PC-3 (cell line): ENCODE measurements at regions not wholly inside any gene's neighbourhood (a gene's known extent, or its start where the extent isn't known, plus 50 kb on each side); places are given as distances from the start of the nearest gene placed in this dataset.

Experiments
- ATAC-seq: fragments of 200-7000 bp; cut with Tn5 transposase; 2 replicates; pipeline ENCODE4 v1.9.1; 2020; ENCODE audit warnings: mild to moderate bottlenecking, moderate library complexity
- BruUV-seq: library from RNA; stranded (reverse); fragments of 400-500 nt; replicated peaks from 2 replicates; lab custom pipeline; 2021; lab: Mats Ljungman, UMichigan
- CTCF ChIA-PET: fragments of 300-600 bp; sonication (Branson Sonifier 250); formaldehyde crosslinking; loops from one replicate; lab custom pipeline; 2022; ENCODE audit warnings: antibody characterized with exemption; lab: Charles Lee
- POLR2A ChIA-PET: fragments of 300-600 bp; sonication (Branson Sonifier 250); formaldehyde crosslinking; loops from one replicate; lab custom pipeline; 2022; ENCODE audit warnings: antibody characterized with exemption; ENCODE audit not compliant: unreplicated experiment; lab: Charles Lee
- DNase-seq: peaks from one replicate; pipeline ENCODE4 v3.0.0-alpha.2; 2015
- H2AFZ ChIP-seq: fragments of 300-600 bp; sonication (generic); 2 replicates; pipeline ENCODE4 v1.6.0; 2016; ENCODE audit warnings: antibody characterized with exemption, low read length
- H3F3A ChIP-seq: fragments of 300-600 bp; sonication (generic); one replicate; pipeline ENCODE4 v1.6.0; 2017; ENCODE audit warnings: antibody characterized with exemption, low read length, control low read depth, mild to moderate bottlenecking; ENCODE audit not compliant: unreplicated experiment
- H3K27ac ChIP-seq: fragments of 300-600 bp; sonication (generic); 2 replicates; pipeline ENCODE4 v1.5.1; 2016; ENCODE audit warnings: mild to moderate bottlenecking, low read length
- H3K27me3 ChIP-seq: fragments of 300-600 bp; sonication (generic); 2 replicates; pipeline ENCODE4 v1.6.1; 2016; ENCODE audit warnings: low read length, mixed read lengths
- H3K36me3 ChIP-seq: fragments of 300-600 bp; sonication (generic); 2 replicates; pipeline ENCODE4 v1.6.1; 2016; ENCODE audit warnings: low read depth, mixed run types, low read length, mixed read lengths
- H3K4me1 ChIP-seq: fragments of 300-600 bp; sonication (generic); 2 replicates; pipeline ENCODE4 v1.5.1; 2016; ENCODE audit warnings: low read length; ENCODE audit not compliant: insufficient read depth
- H3K4me2 ChIP-seq: fragments of 300-600 bp; sonication (generic); 2 replicates; pipeline ENCODE4 v1.6.0; 2016; ENCODE audit warnings: low read length
- H3K4me3 ChIP-seq: fragments of 300-600 bp; sonication (generic); 2 replicates; pipeline ENCODE4 v1.5.1; 2016; ENCODE audit warnings: mild to moderate bottlenecking, low read length, mixed read lengths
- H3K79me2 ChIP-seq: fragments of 300-600 bp; sonication (generic); 2 replicates; pipeline ENCODE4 v1.6.1; 2017; ENCODE audit warnings: low read length, mixed read lengths
- H3K9ac ChIP-seq: fragments of 300-600 bp; sonication (generic); 2 replicates; pipeline ENCODE4 v1.6.0; 2016; ENCODE audit warnings: mild to moderate bottlenecking, low read length
- H3K9me2 ChIP-seq: fragments of 300-600 bp; sonication (generic); replicated peaks from 2 replicates; pipeline ENCODE4 v1.6.1; 2016; ENCODE audit warnings: mixed run types, low read length, mixed read lengths
- H3K9me3 ChIP-seq: fragments of 300-600 bp; sonication (generic); 2 replicates; pipeline ENCODE4 v1.6.1; 2016; ENCODE audit warnings: low read length, mixed read lengths
- H4K20me1 ChIP-seq: fragments of 300-600 bp; sonication (generic); 2 replicates; pipeline ENCODE4 v1.6.1; 2016; ENCODE audit warnings: low read length, mixed read lengths
- EZH2 ChIP-seq: fragments of 300-600 bp; sonication (generic); IDR thresholded peaks from one replicate; pipeline ENCODE4 v1.6.1; 2017; ENCODE audit warnings: antibody characterized with exemption, mild to moderate bottlenecking, low read length; ENCODE audit not compliant: unreplicated experiment
- EZH2phosphoT487 ChIP-seq: fragments of 300-600 bp; sonication (generic); IDR thresholded peaks from 2 replicates; pipeline ENCODE4 v1.6.1; 2018; ENCODE audit warnings: mild to moderate bottlenecking, antibody characterized with exemption, low read length, borderline replicate concordance
- intact Hi-C: fragments of 100-400 bp; cut with micrococcal nuclease; formaldehyde crosslinking; loops from 2 replicates; pipeline ENCODE4 v1.9.0; 2023
- TF ChIP-seq, protein P1 (sequence below): fragments of 300-600 bp; sonication (generic); conservative IDR thresholded peaks from 2 replicates; pipeline ENCODE4 v1.5.1; 2017; ENCODE audit warnings: antibody characterized with exemption, low read depth, mild to moderate bottlenecking, low read length

DNA sequence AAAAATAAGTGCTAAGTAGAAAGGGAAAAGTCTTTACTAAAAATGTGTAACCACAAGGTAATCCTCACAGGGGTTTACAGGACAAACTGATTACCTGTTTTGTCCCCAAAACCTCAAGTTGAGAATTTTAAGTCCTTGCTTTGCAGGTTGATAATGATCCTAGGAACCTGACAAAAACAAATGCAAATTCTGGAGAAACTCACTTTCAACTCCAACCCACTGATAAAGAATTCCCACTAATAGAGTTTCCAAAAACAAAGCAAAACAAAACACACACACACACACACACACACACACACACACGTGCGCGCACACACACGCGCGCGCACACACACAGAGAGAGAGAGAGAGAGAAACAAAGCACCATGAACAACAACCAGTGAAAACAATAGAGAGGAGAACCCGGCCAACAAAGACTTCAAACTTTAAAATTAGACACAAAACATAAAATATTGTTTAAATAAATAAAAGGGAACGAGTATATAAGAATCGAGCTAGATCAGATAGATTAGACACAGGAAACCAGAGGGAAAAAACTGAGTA lies 187.0 kb upstream of the FOXN3 start:
- intact Hi-C loops = no loop called here
- H3K4me3 ChIP-seq = no peak overlapping the region
- no peak overlapping the region for H3K27ac ChIP-seq
- no peaks in the 10 kb centered on the region for H3K36me3 ChIP-seq
- H3K9me2 ChIP-seq = no peaks in the 10 kb centered on the region
- no peaks in the 10 kb centered on the region for H3K27me3 ChIP-seq
- H3K79me2 ChIP-seq = no peaks in the 10 kb centered on the region
- no peak overlapping the region for H3K9ac ChIP-seq
- no peaks in the 10 kb centered on the region for H3F3A ChIP-seq
- ChIA-PET POLR2A (no interaction called here), CTCF (no interaction called here)
- H3K4me1 ChIP-seq = no peaks in the 10 kb centered on the region
- ATAC-seq (no peak), DNase-seq (no peak)
- no peak for TF ChIP-seq EZH2phosphoT487
- H3K4me2 ChIP-seq = no peak overlapping the region
- H4K20me1 ChIP-seq = no peaks in the 10 kb centered on the region
- H3K9me3 ChIP-seq = 0 out of 2 replicates have a peak, but pooled peaks cover 2% of the 10 kb centered on the region
- no peak overlapping the region for H2AFZ ChIP-seq
- no TSS peak for BruUV-seq

DNA sequence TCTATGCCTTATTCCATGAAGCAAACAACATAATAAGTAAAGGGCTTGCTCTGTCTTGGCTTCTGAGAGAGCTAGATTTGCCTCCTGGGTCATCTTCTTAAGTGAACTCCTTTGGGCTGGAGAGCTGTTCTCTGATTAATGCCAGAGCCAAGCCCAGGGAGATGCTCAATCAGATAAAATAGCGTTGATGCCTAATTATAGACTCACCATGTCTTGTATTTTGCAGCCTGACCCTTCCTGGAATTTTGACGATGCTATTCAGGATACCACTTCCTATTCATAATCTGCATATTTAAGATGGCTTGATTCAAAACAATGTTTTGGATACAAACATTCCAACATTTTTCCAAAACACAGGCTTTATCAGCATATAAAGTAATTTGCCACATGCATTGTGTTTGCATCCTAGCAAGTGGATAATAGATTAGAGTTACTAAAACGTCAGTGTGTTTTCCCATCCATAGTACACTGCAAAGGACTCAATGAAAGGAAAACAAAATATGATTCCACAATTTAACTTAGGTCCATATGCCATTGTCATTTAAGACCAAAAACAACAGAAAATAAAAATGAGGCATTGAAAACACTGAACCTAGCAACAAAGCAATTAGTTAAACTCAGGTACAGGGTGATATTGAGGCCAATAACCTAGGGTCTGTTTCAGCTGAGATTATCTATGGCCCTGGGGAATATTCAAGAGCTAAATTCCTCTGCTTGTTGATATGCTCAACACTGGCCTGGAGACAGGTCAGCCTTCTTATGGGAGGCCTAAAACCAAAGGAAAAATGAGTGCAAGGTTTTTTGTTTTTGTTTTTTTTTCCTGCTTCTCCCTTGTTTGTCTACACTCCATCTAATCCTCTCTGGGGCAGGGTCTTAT lies 184.2 kb upstream of the FOXN3 start:
- no peaks in the 10 kb centered on the region for H3K27me3 ChIP-seq
- TF ChIP-seq, protein P1, sequence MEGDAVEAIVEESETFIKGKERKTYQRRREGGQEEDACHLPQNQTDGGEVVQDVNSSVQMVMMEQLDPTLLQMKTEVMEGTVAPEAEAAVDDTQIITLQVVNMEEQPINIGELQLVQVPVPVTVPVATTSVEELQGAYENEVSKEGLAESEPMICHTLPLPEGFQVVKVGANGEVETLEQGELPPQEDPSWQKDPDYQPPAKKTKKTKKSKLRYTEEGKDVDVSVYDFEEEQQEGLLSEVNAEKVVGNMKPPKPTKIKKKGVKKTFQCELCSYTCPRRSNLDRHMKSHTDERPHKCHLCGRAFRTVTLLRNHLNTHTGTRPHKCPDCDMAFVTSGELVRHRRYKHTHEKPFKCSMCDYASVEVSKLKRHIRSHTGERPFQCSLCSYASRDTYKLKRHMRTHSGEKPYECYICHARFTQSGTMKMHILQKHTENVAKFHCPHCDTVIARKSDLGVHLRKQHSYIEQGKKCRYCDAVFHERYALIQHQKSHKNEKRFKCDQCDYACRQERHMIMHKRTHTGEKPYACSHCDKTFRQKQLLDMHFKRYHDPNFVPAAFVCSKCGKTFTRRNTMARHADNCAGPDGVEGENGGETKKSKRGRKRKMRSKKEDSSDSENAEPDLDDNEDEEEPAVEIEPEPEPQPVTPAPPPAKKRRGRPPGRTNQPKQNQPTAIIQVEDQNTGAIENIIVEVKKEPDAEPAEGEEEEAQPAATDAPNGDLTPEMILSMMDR = no peak
- TF ChIP-seq EZH2phosphoT487 = no peak
- TF ChIP-seq EZH2 = no peak
- no peak overlapping the region for H2AFZ ChIP-seq
- POLR2A ChIA-PET = no interaction called here
- intact Hi-C loops = no loop called here
- no peaks in the 10 kb centered on the region for H3K79me2 ChIP-seq
- no peak overlapping the region for H3K9ac ChIP-seq
- no peaks in the 10 kb centered on the region for H3K9me2 ChIP-seq
- no peaks in the 10 kb centered on the region for H4K20me1 ChIP-seq
- H3K4me2 ChIP-seq = no peak overlapping the region
- no peaks in the 10 kb centered on the region for H3K36me3 ChIP-seq
- no peak overlapping the region for H3K27ac ChIP-seq
- no TSS peak for BruUV-seq
- H3K9me3 ChIP-seq = 0 out of 2 replicates have a peak, but pooled peaks cover 10% of the 10 kb centered on the region
- DNase-seq = no peak
- H3F3A ChIP-seq = no peaks in the 10 kb centered on the region
- CTCF ChIA-PET = no interaction called here
- no peaks in the 10 kb centered on the region for H3K4me1 ChIP-seq
- ATAC-seq = no peak
- no peak overlapping the region for H3K4me3 ChIP-seq

DNA sequence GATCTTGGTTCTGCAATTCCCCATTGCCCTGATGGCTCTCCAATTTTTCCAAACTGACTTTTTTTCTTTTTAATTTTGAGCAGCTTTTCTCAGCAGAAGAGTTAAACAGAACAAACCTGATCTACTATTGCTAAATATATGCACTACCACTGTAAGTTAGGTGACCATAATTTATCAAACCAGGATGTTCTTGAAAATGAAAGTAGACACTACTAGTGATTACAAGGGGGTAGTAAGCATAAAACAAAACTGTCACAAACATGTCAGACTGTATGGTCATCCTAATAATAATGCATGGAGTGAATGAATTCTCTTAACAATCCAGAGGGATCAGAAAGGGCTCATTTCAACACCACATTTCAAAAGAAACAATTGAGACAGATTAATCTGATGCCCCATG lies 183.0 kb upstream of the FOXN3 start:
- H3K4me2 ChIP-seq = no peak overlapping the region
- no peak overlapping the region for H3K27ac ChIP-seq
- no peaks in the 10 kb centered on the region for H3K36me3 ChIP-seq
- TF ChIP-seq, protein P1 = no peak
- TF ChIP-seq EZH2phosphoT487 (no peak), EZH2 (no peak)
- no peaks in the 10 kb centered on the region for H4K20me1 ChIP-seq
- intact Hi-C loops = no loop called here
- no peaks in the 10 kb centered on the region for H3F3A ChIP-seq
- ChIA-PET CTCF (no interaction called here), POLR2A (no interaction called here)
- H3K9me3 ChIP-seq = 0 out of 2 replicates have a peak, but pooled peaks cover 10% of the 10 kb centered on the region
- no peak for ATAC-seq
- no peak overlapping the region for H3K4me3 ChIP-seq
- no peaks in the 10 kb centered on the region for H3K27me3 ChIP-seq
- DNase-seq = no peak
- no peaks in the 10 kb centered on the region for H3K79me2 ChIP-seq
- H3K9ac ChIP-seq = no peak overlapping the region
- H3K4me1 ChIP-seq = no peaks in the 10 kb centered on the region
- no peak overlapping the region for H2AFZ ChIP-seq
- BruUV-seq = no TSS peak
- no peaks in the 10 kb centered on the region for H3K9me2 ChIP-seq
